Activated CD8-positive, alpha-beta memory T cell treated with anti-CD3 and anti-CD28 coated beads for 24 hours (primary cell): ENCODE measurements at regions not wholly inside any gene's neighbourhood (a gene's known extent, or its start where the extent isn't known, plus 50 kb on each side); places are given as distances from the start of the nearest gene placed in this dataset.

Source experiments
- DNase-seq: peaks from one replicate; pipeline ENCODE4 v3.0.0-alpha.2; 2020

GRCh38 chr21:36555199-36555800 lies 75.4 kb upstream of the CLDN14 start:
- no peak for DNase-seq

GRCh38 chr21:36557316-36557715 lies 77.4 kb upstream of the CLDN14 start:
- DNase-seq, result no peak

GRCh38 chr21:36560933-36561575 lies 81.1 kb upstream of the CLDN14 start:
- DNase-seq, result no peak

- no peak for DNase-seq
These were observed 83.5 kb upstream of the CLDN14 start for GRCh38 chr21:36563341-36563926.

GRCh38 chr21:36564647-36565046 lies 84.7 kb upstream of the CLDN14 start:
- DNase-seq, result no peak

GRCh38 chr21:36565540-36565939 lies 85.6 kb upstream of the CLDN14 start:
- no peak for DNase-seq

- DNase-seq, result no peak
These were observed 86.7 kb upstream of the CLDN14 start for GRCh38 chr21:36566644-36567043.

GRCh38 chr21:36567216-36567885 lies 87.4 kb upstream of the CLDN14 start:
- DNase-seq, result no peak

- DNase-seq, result no peak
These were observed 89.6 kb upstream of the CLDN14 start for GRCh38 chr21:36569511-36569910.

GRCh38 chr21:36571556-36571955 lies 91.6 kb upstream of the CLDN14 start:
- DNase-seq, result no peak

- DNase-seq, result no peak
These were observed 92.1 kb upstream of the CLDN14 start for GRCh38 chr21:36572039-36572438.

GRCh38 chr21:36575306-36575705 lies 95.4 kb upstream of the CLDN14 start:
- no peak for DNase-seq

GRCh38 chr21:36576441-36576840 lies 96.5 kb upstream of the CLDN14 start:
- no peak for DNase-seq

GRCh38 chr21:36579898-36580297 lies 100.0 kb upstream of the CLDN14 start:
- DNase-seq, result no peak

GRCh38 chr21:36582271-36582670 lies 102.3 kb upstream of the CLDN14 start:
- no peak for DNase-seq

GRCh38 chr21:36583591-36583990 lies 103.7 kb upstream of the CLDN14 start:
- no peak for DNase-seq

GRCh38 chr21:36584980-36585940 lies 105.3 kb upstream of the CLDN14 start:
- DNase-seq, result no peak

GRCh38 chr21:36587388-36587787 lies 107.5 kb upstream of the CLDN14 start:
- DNase-seq, result no peak

GRCh38 chr21:36589352-36589971 lies 109.5 kb upstream of the SIM2 start:
- no peak for DNase-seq

GRCh38 chr21:36591326-36591970 lies 107.5 kb upstream of the SIM2 start:
- no peak for DNase-seq

GRCh38 chr21:36596174-36596573 lies 102.7 kb upstream of the SIM2 start:
- DNase-seq, result no peak

GRCh38 chr21:36601362-36601761 lies 97.6 kb upstream of the SIM2 start:
- no peak for DNase-seq
